ENCODE measurements at regions not wholly inside any gene's neighbourhood (a gene's known extent, or its start where the extent isn't known, plus 50 kb on each side); places are given as distances from the start of the nearest gene placed in this dataset.

- no peak for TF ChIP-seq HMGXB4 (CRISPR knock-in tag; IDR thresholded peaks at IDR 0.05)
These were observed 305.1 kb upstream of the SASH1 start (continued) for GRCh38 chr6:148037496-148037895.

GRCh38 chr6:148041546-148041945, 301.1 kb upstream of the SASH1 start:
- Mint-ChIP-seq H3K4me1 (no peaks in the 10 kb centered on the region), H3K4me3 (no peak overlapping the region), H3K36me3 (no peaks in the 10 kb centered on the region), H3K27ac (no peak overlapping the region), H3K27me3 (ENCODE audit: low read depth) (no peaks in the 10 kb centered on the region), H3K9me3 (peaks cover 4% of the 10 kb centered on the region)
- no peak for DNase-seq (ENCODE audit: low spot score)
- POLR2A ChIA-PET = no interaction called here
- CTCF ChIA-PET = no interaction called here
- TF ChIP-seq GRHL2 (CRISPR knock-in tag; IDR thresholded peaks at IDR 0.05; ENCODE audit: insufficient replicate concordance, severe bottlenecking) (no peak), ZNF425 (CRISPR knock-in tag; conservative IDR thresholded peaks at IDR 0.05) (no peak), MYBL2 (CRISPR knock-in tag; IDR thresholded peaks at IDR 0.05) (no peak), MXD4 (CRISPR knock-in tag; IDR thresholded peaks at IDR 0.05; ENCODE audit: borderline replicate concordance) (no peak), FOXP1 (CRISPR knock-in tag; IDR thresholded peaks at IDR 0.05; ENCODE audit: borderline replicate concordance) (no peak), CREB1 (CRISPR knock-in tag; IDR thresholded peaks at IDR 0.05) (no peak), HMGA2 (CRISPR knock-in tag; IDR thresholded peaks at IDR 0.05) (no peak), TEAD1 (CRISPR knock-in tag; IDR thresholded peaks at IDR 0.05) (no peak), TEAD4 (CRISPR knock-in tag; IDR thresholded peaks at IDR 0.05) (no peak), RELA (CRISPR knock-in tag; IDR thresholded peaks at IDR 0.05; ENCODE audit: borderline replicate concordance) (no peak), SP1 (CRISPR knock-in tag; conservative IDR thresholded peaks at IDR 0.05) (no peak), ZNF281 (CRISPR knock-in tag; IDR thresholded peaks at IDR 0.05) (no peak), GABPB1 (CRISPR knock-in tag; IDR thresholded peaks at IDR 0.05) (no peak), AFF4 (CRISPR knock-in tag; IDR thresholded peaks at IDR 0.05; ENCODE audit: borderline replicate concordance) (no peak), E2F1 (CRISPR knock-in tag; IDR thresholded peaks at IDR 0.05) (no peak), MAX (CRISPR knock-in tag; IDR thresholded peaks at IDR 0.05) (no peak), TCF7 (CRISPR knock-in tag; IDR thresholded peaks at IDR 0.05; ENCODE audit: low read depth) (no peak)
- ATAC-seq = no peak
